Erythroblast (primary cell): ENCODE measurements at regions not wholly inside any gene's neighbourhood (a gene's known extent, or its start where the extent isn't known, plus 50 kb on each side); places are given as distances from the start of the nearest gene placed in this dataset.

Experiments used
- GATA1 ChIP-seq: IDR thresholded peaks from 2 replicates; pipeline ENCODE4 v1.6.1; 2011; ENCODE audit warnings: low read depth, mild to moderate bottlenecking, control low read depth, low read length, moderate library complexity
- POLR2A ChIP-seq: IDR thresholded peaks from 2 replicates; pipeline ENCODE4 v1.6.1; 2011; ENCODE audit warnings: mild to moderate bottlenecking, low read length

GRCh38 chr16:76157629-76158028, 119.6 kb upstream of the CNTNAP4 start:
- TF ChIP-seq POLR2A, result no peak
- TF ChIP-seq GATA1, result no peak
